ENCODE measurements at regions not wholly inside any gene's neighbourhood (a gene's known extent, or its start where the extent isn't known, plus 50 kb on each side); places are given as distances from the start of the nearest gene placed in this dataset.

GRCh38 chr2:215885536-215885935, 127.8 kb downstream of the MREG start:
- no peaks in the 10 kb centered on the region for H3K9me3 Mint-ChIP-seq
- peaks cover 10 to 17% of the 10 kb centered on the region in 2 donors for H3K27me3 Mint-ChIP-seq (ENCODE audit: low read depth in 2 of 2)
- ATAC-seq (no peak), DNase-seq (no peak)
- no peak overlapping the region for H3K4me3 Mint-ChIP-seq
- H3K36me3 Mint-ChIP-seq = no peaks in the 10 kb centered on the region
- intact Hi-C loops (cut with micrococcal nuclease) = no loop called here
- no peaks in the 10 kb centered on the region for H3K4me1 Mint-ChIP-seq
- Histone ChIP-seq H3K27ac (ENCODE audit: low read length) (no peak overlapping the region), H3K27me3 (ENCODE audit: control insufficient read depth, insufficient read depth, low read length) (no peaks in the 10 kb centered on the region), H3K4me1 (ENCODE audit: control insufficient read depth, insufficient read depth, low read length) (no peaks in the 10 kb centered on the region), H3K9me3 (ENCODE audit: control insufficient read depth, insufficient read depth, low read length) (no peaks in the 10 kb centered on the region), H3K36me3 (ENCODE audit: control insufficient read depth, insufficient read depth, low read length) (no peaks in the 10 kb centered on the region), H3K4me3 (ENCODE audit: low read length) (no peak overlapping the region)
- TF ChIP-seq CTCF (IDR thresholded peaks at IDR 0.05) = no peak
- WGBS (ENCODE audit: insufficient coverage) = 80% methylated on average over 1 of the region's 2 CpGs
- H3K27ac Mint-ChIP-seq = no peak overlapping the region

GRCh38 chr2:215884451-215885087, 128.8 kb downstream of the MREG start:
- Mint-ChIP-seq H3K4me1 (no peaks in the 10 kb centered on the region), H3K36me3 (no peaks in the 10 kb centered on the region), H3K9me3 (no peaks in the 10 kb centered on the region), H3K27ac (no peak overlapping the region), H3K4me3 (no peak overlapping the region), H3K27me3 (ENCODE audit: low read depth in 2 of 2) (peaks cover 10 to 23% of the 10 kb centered on the region in 2 donors)
- no peak for ATAC-seq
- WGBS (ENCODE audit: insufficient coverage) = 93% methylated on average over 3 of the region's 4 CpGs
- no peak for DNase-seq
- H3K4me3 ChIP-seq (ENCODE audit: low read length) = no peak overlapping the region
- no peak overlapping the region for H3K27ac ChIP-seq (ENCODE audit: low read length)
- TF ChIP-seq CTCF (IDR thresholded peaks at IDR 0.05) = no peak
- H3K4me1 ChIP-seq (ENCODE audit: control insufficient read depth, insufficient read depth, low read length) = no peaks in the 10 kb centered on the region
- intact Hi-C loops (cut with micrococcal nuclease) = no loop called here
- no peaks in the 10 kb centered on the region for H3K36me3 ChIP-seq (ENCODE audit: control insufficient read depth, insufficient read depth, low read length)
- no peaks in the 10 kb centered on the region for H3K9me3 ChIP-seq (ENCODE audit: control insufficient read depth, insufficient read depth, low read length)
- no peaks in the 10 kb centered on the region for H3K27me3 ChIP-seq (ENCODE audit: control insufficient read depth, insufficient read depth, low read length)

GRCh38 chr2:215883799-215884198, 129.6 kb downstream of the MREG start:
- H3K4me3 ChIP-seq (ENCODE audit: low read length) = no peak overlapping the region
- intact Hi-C loops (cut with micrococcal nuclease) = no loop called here
- ATAC-seq = no peak
- H3K9me3 Mint-ChIP-seq = no peaks in the 10 kb centered on the region
- DNase-seq = no peak
- no peak for TF ChIP-seq CTCF (IDR thresholded peaks at IDR 0.05)
- H3K27ac ChIP-seq (ENCODE audit: low read length) = no peak overlapping the region
- no peaks in the 10 kb centered on the region for H3K27me3 ChIP-seq (ENCODE audit: control insufficient read depth, insufficient read depth, low read length)
- H3K4me1 Mint-ChIP-seq = no peaks in the 10 kb centered on the region
- H3K4me1 ChIP-seq (ENCODE audit: control insufficient read depth, insufficient read depth, low read length) = no peaks in the 10 kb centered on the region
- no peak overlapping the region for H3K4me3 Mint-ChIP-seq
- no peaks in the 10 kb centered on the region for H3K9me3 ChIP-seq (ENCODE audit: control insufficient read depth, insufficient read depth, low read length)
- peaks cover 10 to 23% of the 10 kb centered on the region in 2 donors for H3K27me3 Mint-ChIP-seq (ENCODE audit: low read depth in 2 of 2)
- H3K36me3 Mint-ChIP-seq = no peaks in the 10 kb centered on the region
- H3K27ac Mint-ChIP-seq = no peak overlapping the region
- no peaks in the 10 kb centered on the region for H3K36me3 ChIP-seq (ENCODE audit: control insufficient read depth, insufficient read depth, low read length)

GRCh38 chr2:215882689-215883088, 130.7 kb downstream of the MREG start:
- no peak for TF ChIP-seq CTCF (IDR thresholded peaks at IDR 0.05)
- H3K4me1 Mint-ChIP-seq = no peaks in the 10 kb centered on the region
- WGBS (ENCODE audit: insufficient coverage) = 76% methylated on average over 2 of the region's 2 CpGs
- no peaks in the 10 kb centered on the region for H3K4me1 ChIP-seq (ENCODE audit: control insufficient read depth, insufficient read depth, low read length)
- no peaks in the 10 kb centered on the region for H3K27me3 ChIP-seq (ENCODE audit: control insufficient read depth, insufficient read depth, low read length)
- no peak overlapping the region for H3K27ac Mint-ChIP-seq
- DNase-seq (no peak), ATAC-seq (no peak)
- H3K27ac ChIP-seq (ENCODE audit: low read length) = no peak overlapping the region
- intact Hi-C loops (cut with micrococcal nuclease) = no loop called here
- H3K27me3 Mint-ChIP-seq (ENCODE audit: low read depth in 2 of 2) = peaks cover 10 to 23% of the 10 kb centered on the region in 2 donors
- no peaks in the 10 kb centered on the region for H3K9me3 ChIP-seq (ENCODE audit: control insufficient read depth, insufficient read depth, low read length)
- no peak overlapping the region for H3K4me3 ChIP-seq (ENCODE audit: low read length)
- no peaks in the 10 kb centered on the region for H3K36me3 Mint-ChIP-seq
- H3K4me3 Mint-ChIP-seq = no peak overlapping the region
- H3K9me3 Mint-ChIP-seq = no peaks in the 10 kb centered on the region
- no peaks in the 10 kb centered on the region for H3K36me3 ChIP-seq (ENCODE audit: control insufficient read depth, insufficient read depth, low read length)

Measured in natural killer cell (primary cell).